ENCODE measurements at regions not wholly inside any gene's neighbourhood (a gene's known extent, or its start where the extent isn't known, plus 50 kb on each side); places are given as distances from the start of the nearest gene placed in this dataset.

DNA sequence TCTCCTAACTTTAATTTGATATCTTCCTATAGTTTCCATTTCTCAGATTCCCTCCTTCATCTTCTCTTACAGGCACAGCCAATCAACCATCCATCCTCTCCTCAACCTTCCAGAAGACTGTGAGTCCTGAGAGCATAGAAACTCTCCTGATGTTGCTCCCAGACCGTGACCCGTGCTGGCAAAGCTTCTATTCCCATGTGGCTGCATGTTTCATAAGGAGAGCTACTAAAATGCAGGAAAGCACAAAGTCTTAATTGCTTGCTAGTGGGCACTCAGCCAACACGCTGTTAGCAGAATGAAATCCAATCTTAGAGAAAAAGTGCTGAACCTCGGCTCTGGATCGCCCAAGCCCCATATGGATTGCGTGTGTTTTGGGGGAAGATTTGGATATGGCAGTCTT lies 1244.7 kb upstream of the ZEB2 start:
- no peak for TF ChIP-seq EZH2phosphoT487 (IDR thresholded peaks at IDR 0.05; ENCODE audit: unreplicated experiment)
- TF ChIP-seq, protein P1, sequence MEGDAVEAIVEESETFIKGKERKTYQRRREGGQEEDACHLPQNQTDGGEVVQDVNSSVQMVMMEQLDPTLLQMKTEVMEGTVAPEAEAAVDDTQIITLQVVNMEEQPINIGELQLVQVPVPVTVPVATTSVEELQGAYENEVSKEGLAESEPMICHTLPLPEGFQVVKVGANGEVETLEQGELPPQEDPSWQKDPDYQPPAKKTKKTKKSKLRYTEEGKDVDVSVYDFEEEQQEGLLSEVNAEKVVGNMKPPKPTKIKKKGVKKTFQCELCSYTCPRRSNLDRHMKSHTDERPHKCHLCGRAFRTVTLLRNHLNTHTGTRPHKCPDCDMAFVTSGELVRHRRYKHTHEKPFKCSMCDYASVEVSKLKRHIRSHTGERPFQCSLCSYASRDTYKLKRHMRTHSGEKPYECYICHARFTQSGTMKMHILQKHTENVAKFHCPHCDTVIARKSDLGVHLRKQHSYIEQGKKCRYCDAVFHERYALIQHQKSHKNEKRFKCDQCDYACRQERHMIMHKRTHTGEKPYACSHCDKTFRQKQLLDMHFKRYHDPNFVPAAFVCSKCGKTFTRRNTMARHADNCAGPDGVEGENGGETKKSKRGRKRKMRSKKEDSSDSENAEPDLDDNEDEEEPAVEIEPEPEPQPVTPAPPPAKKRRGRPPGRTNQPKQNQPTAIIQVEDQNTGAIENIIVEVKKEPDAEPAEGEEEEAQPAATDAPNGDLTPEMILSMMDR (conservative IDR thresholded peaks at IDR 0.05; ENCODE audit: low read depth in 2 of 2): no peak
- TF ChIP-seq JUNB (IDR thresholded peaks at IDR 0.05; ENCODE audit: unreplicated experiment): no peak
- no peak for TF ChIP-seq EZH2 (IDR thresholded peaks at IDR 0.05; ENCODE audit: low read depth, unreplicated experiment)
- TF ChIP-seq CREB1 (CRISPR knock-in tag; IDR thresholded peaks at IDR 0.05; ENCODE audit: low read depth): no peak
- TF ChIP-seq, protein P2, sequence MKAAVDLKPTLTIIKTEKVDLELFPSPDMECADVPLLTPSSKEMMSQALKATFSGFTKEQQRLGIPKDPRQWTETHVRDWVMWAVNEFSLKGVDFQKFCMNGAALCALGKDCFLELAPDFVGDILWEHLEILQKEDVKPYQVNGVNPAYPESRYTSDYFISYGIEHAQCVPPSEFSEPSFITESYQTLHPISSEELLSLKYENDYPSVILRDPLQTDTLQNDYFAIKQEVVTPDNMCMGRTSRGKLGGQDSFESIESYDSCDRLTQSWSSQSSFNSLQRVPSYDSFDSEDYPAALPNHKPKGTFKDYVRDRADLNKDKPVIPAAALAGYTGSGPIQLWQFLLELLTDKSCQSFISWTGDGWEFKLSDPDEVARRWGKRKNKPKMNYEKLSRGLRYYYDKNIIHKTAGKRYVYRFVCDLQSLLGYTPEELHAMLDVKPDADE (IDR thresholded peaks at IDR 0.05): no peak
- TF ChIP-seq POLR2AphosphoS5 (IDR thresholded peaks at IDR 0.05; ENCODE audit: low read depth): no peak
- no peak for TF ChIP-seq NANOG (IDR thresholded peaks at IDR 0.05; ENCODE audit: borderline replicate concordance)
- TF ChIP-seq, protein P3, sequence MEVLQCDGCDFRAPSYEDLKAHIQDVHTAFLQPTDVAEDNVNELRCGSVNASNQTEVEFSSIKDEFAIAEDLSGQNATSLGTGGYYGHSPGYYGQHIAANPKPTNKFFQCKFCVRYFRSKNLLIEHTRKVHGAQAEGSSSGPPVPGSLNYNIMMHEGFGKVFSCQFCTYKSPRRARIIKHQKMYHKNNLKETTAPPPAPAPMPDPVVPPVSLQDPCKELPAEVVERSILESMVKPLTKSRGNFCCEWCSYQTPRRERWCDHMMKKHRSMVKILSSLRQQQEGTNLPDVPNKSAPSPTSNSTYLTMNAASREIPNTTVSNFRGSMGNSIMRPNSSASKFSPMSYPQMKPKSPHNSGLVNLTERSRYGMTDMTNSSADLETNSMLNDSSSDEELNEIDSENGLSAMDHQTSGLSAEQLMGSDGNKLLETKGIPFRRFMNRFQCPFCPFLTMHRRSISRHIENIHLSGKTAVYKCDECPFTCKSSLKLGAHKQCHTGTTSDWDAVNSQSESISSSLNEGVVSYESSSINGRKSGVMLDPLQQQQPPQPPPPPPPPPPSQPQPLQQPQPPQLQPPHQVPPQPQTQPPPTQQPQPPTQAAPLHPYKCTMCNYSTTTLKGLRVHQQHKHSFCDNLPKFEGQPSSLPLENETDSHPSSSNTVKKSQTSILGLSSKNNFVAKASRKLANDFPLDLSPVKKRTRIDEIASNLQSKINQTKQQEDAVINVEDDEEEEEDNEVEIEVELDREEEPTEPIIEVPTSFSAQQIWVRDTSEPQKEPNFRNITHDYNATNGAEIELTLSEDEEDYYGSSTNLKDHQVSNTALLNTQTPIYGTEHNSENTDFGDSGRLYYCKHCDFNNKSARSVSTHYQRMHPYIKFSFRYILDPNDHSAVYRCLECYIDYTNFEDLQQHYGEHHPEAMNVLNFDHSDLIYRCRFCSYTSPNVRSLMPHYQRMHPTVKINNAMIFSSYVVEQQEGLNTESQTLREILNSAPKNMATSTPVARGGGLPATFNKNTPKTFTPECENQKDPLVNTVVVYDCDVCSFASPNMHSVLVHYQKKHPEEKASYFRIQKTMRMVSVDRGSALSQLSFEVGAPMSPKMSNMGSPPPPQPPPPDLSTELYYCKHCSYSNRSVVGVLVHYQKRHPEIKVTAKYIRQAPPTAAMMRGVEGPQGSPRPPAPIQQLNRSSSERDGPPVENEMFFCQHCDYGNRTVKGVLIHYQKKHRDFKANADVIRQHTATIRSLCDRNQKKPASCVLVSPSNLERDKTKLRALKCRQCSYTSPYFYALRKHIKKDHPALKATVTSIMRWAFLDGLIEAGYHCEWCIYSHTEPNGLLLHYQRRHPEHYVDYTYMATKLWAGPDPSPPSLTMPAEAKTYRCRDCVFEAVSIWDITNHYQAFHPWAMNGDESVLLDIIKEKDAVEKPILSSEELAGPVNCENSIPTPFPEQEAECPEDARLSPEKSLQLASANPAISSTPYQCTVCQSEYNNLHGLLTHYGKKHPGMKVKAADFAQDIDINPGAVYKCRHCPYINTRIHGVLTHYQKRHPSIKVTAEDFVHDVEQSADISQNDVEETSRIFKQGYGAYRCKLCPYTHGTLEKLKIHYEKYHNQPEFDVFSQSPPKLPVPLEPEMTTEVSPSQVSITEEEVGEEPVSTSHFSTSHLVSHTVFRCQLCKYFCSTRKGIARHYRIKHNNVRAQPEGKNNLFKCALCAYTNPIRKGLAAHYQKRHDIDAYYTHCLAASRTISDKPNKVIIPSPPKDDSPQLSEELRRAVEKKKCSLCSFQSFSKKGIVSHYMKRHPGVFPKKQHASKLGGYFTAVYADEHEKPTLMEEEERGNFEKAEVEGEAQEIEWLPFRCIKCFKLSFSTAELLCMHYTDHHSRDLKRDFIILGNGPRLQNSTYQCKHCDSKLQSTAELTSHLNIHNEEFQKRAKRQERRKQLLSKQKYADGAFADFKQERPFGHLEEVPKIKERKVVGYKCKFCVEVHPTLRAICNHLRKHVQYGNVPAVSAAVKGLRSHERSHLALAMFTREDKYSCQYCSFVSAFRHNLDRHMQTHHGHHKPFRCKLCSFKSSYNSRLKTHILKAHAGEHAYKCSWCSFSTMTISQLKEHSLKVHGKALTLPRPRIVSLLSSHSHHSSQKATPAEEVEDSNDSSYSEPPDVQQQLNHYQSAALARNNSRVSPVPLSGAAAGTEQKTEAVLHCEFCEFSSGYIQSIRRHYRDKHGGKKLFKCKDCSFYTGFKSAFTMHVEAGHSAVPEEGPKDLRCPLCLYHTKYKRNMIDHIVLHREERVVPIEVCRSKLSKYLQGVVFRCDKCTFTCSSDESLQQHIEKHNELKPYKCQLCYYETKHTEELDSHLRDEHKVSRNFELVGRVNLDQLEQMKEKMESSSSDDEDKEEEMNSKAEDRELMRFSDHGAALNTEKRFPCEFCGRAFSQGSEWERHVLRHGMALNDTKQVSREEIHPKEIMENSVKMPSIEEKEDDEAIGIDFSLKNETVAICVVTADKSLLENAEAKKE (CRISPR knock-in tag; IDR thresholded peaks at IDR 0.05): no peak
- TF ChIP-seq, protein P4, sequence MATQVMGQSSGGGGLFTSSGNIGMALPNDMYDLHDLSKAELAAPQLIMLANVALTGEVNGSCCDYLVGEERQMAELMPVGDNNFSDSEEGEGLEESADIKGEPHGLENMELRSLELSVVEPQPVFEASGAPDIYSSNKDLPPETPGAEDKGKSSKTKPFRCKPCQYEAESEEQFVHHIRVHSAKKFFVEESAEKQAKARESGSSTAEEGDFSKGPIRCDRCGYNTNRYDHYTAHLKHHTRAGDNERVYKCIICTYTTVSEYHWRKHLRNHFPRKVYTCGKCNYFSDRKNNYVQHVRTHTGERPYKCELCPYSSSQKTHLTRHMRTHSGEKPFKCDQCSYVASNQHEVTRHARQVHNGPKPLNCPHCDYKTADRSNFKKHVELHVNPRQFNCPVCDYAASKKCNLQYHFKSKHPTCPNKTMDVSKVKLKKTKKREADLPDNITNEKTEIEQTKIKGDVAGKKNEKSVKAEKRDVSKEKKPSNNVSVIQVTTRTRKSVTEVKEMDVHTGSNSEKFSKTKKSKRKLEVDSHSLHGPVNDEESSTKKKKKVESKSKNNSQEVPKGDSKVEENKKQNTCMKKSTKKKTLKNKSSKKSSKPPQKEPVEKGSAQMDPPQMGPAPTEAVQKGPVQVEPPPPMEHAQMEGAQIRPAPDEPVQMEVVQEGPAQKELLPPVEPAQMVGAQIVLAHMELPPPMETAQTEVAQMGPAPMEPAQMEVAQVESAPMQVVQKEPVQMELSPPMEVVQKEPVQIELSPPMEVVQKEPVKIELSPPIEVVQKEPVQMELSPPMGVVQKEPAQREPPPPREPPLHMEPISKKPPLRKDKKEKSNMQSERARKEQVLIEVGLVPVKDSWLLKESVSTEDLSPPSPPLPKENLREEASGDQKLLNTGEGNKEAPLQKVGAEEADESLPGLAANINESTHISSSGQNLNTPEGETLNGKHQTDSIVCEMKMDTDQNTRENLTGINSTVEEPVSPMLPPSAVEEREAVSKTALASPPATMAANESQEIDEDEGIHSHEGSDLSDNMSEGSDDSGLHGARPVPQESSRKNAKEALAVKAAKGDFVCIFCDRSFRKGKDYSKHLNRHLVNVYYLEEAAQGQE (IDR thresholded peaks at IDR 0.05; ENCODE audit: unreplicated experiment): no peak
- no peak for TF ChIP-seq ZNF114 (CRISPR knock-in tag; IDR thresholded peaks at IDR 0.05)

Data from GM23338 (cell line).